Keratinocyte (primary cell): ENCODE measurements at regions not wholly inside any gene's neighbourhood (a gene's known extent, or its start where the extent isn't known, plus 50 kb on each side); places are given as distances from the start of the nearest gene placed in this dataset.

Experiments used
- DNase-seq: peaks from one replicate; pipeline ENCODE4 v3.0.0-alpha.2; 2011; ENCODE audit warnings: low read depth, missing footprints, low spot score
- FAIRE-seq: peaks from 2 replicates; lab custom pipeline; 2011; peaks lifted over from hg19 to GRCh38; lab: Jason Lieb, UNC
- H2AFZ ChIP-seq: 2 replicates; pipeline ENCODE4 v1.6.0; 2012; ENCODE audit warnings: low read length, control low read depth, inconsistent platforms; ENCODE audit not compliant: control insufficient read depth
- H3K27ac ChIP-seq: 2 replicates; pipeline ENCODE4 v1.5.1; 2011; ENCODE audit warnings: low read length; ENCODE audit not compliant: control insufficient read depth, insufficient read depth
- H3K27me3 ChIP-seq: 3 replicates; pipeline ENCODE4 v1.6.0; 2011; ENCODE audit warnings: low read length; ENCODE audit not compliant: control insufficient read depth, insufficient read depth; ENCODE audit errors: extremely low read depth
- H3K36me3 ChIP-seq, 2 experiments: 2 replicates in 1 of 2; 3 replicates in 1 of 2; pipeline ENCODE4 v1.5.1; 2011; ENCODE audit warnings: low read length in 2 of 2, mild to moderate bottlenecking in 1 of 2; ENCODE audit not compliant: control insufficient read depth in 2 of 2, insufficient read depth in 2 of 2; ENCODE audit errors: extremely low read depth in 1 of 2
- H3K4me1 ChIP-seq: 3 replicates; pipeline ENCODE4 v1.5.1; 2011; ENCODE audit warnings: low read length; ENCODE audit not compliant: control insufficient read depth, insufficient read depth; ENCODE audit errors: extremely low read depth
- H3K4me2 ChIP-seq: 3 replicates; pipeline ENCODE4 v1.6.0; 2011; ENCODE audit warnings: low read depth, low read length; ENCODE audit not compliant: control insufficient read depth, insufficient read depth; ENCODE audit errors: extremely low read depth
- H3K4me3 ChIP-seq, 3 experiments: fragments of 200-600 bp in 1 of 3; sonication (generic) in 1 of 3; 2 replicates in 2 of 3; 3 replicates in 1 of 3; pipeline ENCODE4 v1.5.1; 2011 to 2016; ENCODE audit warnings: low read length in 3 of 3, mild to moderate bottlenecking in 3 of 3, control low read depth in 2 of 3, inconsistent platforms in 1 of 3, low read depth in 1 of 3, mixed read lengths in 1 of 3, mixed run types in 1 of 3, moderate library complexity in 1 of 3; ENCODE audit not compliant: control insufficient read depth in 2 of 3, insufficient read depth in 2 of 3; ENCODE audit errors: extremely low read depth in 1 of 3
- H3K79me2 ChIP-seq: 2 replicates; pipeline ENCODE4 v1.6.0; 2012; ENCODE audit warnings: low read length; ENCODE audit not compliant: control insufficient read depth, insufficient read depth
- H3K9ac ChIP-seq: 3 replicates; pipeline ENCODE4 v1.6.0; 2011; ENCODE audit warnings: low read length; ENCODE audit not compliant: control insufficient read depth, insufficient read depth; ENCODE audit errors: extremely low read depth
- H3K9me1 ChIP-seq: 3 replicates; pipeline ENCODE4 v1.6.0; 2011; ENCODE audit warnings: low read length; ENCODE audit not compliant: control insufficient read depth, insufficient read depth; ENCODE audit errors: extremely low read depth
- H3K9me3 ChIP-seq: 2 replicates; pipeline ENCODE4 v1.5.1; 2012; ENCODE audit warnings: low read depth, low read length; ENCODE audit not compliant: control insufficient read depth
- H4K20me1 ChIP-seq: 3 replicates; pipeline ENCODE4 v1.6.0; 2011; ENCODE audit warnings: low read length; ENCODE audit not compliant: control insufficient read depth, insufficient read depth; ENCODE audit errors: extremely low read depth
- CTCF ChIP-seq, 3 experiments: IDR thresholded peaks in 1 of 3; conservative IDR thresholded peaks in 1 of 3; optimal IDR thresholded peaks in 1 of 3; 2 replicates in 2 of 3; 3 replicates in 1 of 3; pipeline versions ENCODE3 to v1.5.1; 2011; ENCODE audit warnings: low read length in 3 of 3, mild to moderate bottlenecking in 3 of 3, moderate library complexity in 2 of 3, control low read depth in 1 of 3, inconsistent platforms in 1 of 3; ENCODE audit not compliant: insufficient read depth in 2 of 3; ENCODE audit errors: extremely low read depth in 1 of 3
- EZH2 ChIP-seq: IDR thresholded peaks from one replicate; pipeline ENCODE4 v1.6.1; 2012; ENCODE audit warnings: inconsistent platforms, mild to moderate bottlenecking, low read length, moderate library complexity
- dilution Hi-C: fragments of 300-500 bp; cut with MboI; formaldehyde crosslinking; loops from one replicate; pipeline ENCODE4 v1.7.0; 2020; ENCODE audit warnings: low sequenced_read_pairs; ENCODE audit not compliant: extremely low pct_ligation_motif_present

GRCh38 chr13:33730619-33731018 lies 87.3 kb upstream of the RFC3 start:
- TF ChIP-seq EZH2 (no peak), CTCF (optimal IDR thresholded peaks at IDR 0.05 in 1 of 3, IDR thresholded peaks at IDR 0.05 in 1 of 3, conservative IDR thresholded peaks at IDR 0.05 in 1 of 3; ENCODE audit: extremely low read depth in 1 of 3, insufficient read depth in 2 of 3, low read length in 3 of 3) (no peak)
- Histone ChIP-seq H3K79me2 (no peaks in the 10 kb centered on the region), H2AFZ (no peak overlapping the region), H4K20me1 (no peaks in the 10 kb centered on the region), H3K9ac (no peak overlapping the region), H3K4me1 (peaks cover 7% of the 10 kb centered on the region), H3K4me3 (no peak overlapping the region), H3K4me2 (no peak overlapping the region), H3K27ac (no peak overlapping the region), H3K9me3 (no peaks in the 10 kb centered on the region), H3K9me1 (no peaks in the 10 kb centered on the region), H3K36me3 (no peaks in the 10 kb centered on the region), H3K27me3 (no peaks in the 10 kb centered on the region)
- dilution Hi-C loops: no loop called here
- no peak for FAIRE-seq
- no peak for DNase-seq

GRCh38 chr13:33735276-33735675 lies 82.7 kb upstream of the RFC3 start:
- Histone ChIP-seq H3K36me3 (no peaks in the 10 kb centered on the region), H2AFZ (no peak overlapping the region), H3K4me2 (no peak overlapping the region), H3K4me3 (no peak overlapping the region), H3K9me1 (no peaks in the 10 kb centered on the region), H3K9me3 (no peaks in the 10 kb centered on the region), H3K79me2 (no peaks in the 10 kb centered on the region), H3K27ac (no peak overlapping the region), H4K20me1 (no peaks in the 10 kb centered on the region), H3K4me1 (no peaks in the 10 kb centered on the region), H3K9ac (no peak overlapping the region), H3K27me3 (no peaks in the 10 kb centered on the region)
- FAIRE-seq (no peak), DNase-seq (no peak)
- no peak for TF ChIP-seq EZH2
- no peak for TF ChIP-seq CTCF (optimal IDR thresholded peaks at IDR 0.05 in 1 of 3, IDR thresholded peaks at IDR 0.05 in 1 of 3, conservative IDR thresholded peaks at IDR 0.05 in 1 of 3; ENCODE audit: extremely low read depth in 1 of 3, insufficient read depth in 2 of 3, low read length in 3 of 3)
- dilution Hi-C loops: no loop called here
